Endothelial cell of umbilical vein (primary cell): ENCODE measurements at regions not wholly inside any gene's neighbourhood (a gene's known extent, or its start where the extent isn't known, plus 50 kb on each side); places are given as distances from the start of the nearest gene placed in this dataset.

Experiments used
- BruUV-seq: library from RNA; stranded (reverse); fragments of 400-500 nt; replicated peaks from 2 replicates; lab custom pipeline; 2021; lab: Mats Ljungman, UMichigan
- CTCF ChIA-PET: fragments of 300-600, 350-600 bp; sonication (Branson Sonifier 250); formaldehyde crosslinking; loops from one replicate; lab custom pipeline; 2021; ENCODE audit warnings: antibody characterized with exemption, inconsistent platforms; lab: Charles Lee
- POLR2A ChIA-PET: fragments of 300-600, 350-600 bp; sonication (Branson Sonifier 250); formaldehyde crosslinking; loops from one replicate; lab custom pipeline; 2021; ENCODE audit warnings: antibody characterized with exemption, inconsistent platforms; lab: Charles Lee
- DNase-seq: peaks from one replicate; pipeline ENCODE4 v3.0.0-alpha.2; 2011; ENCODE audit warnings: low read depth, low spot score
- FAIRE-seq: peaks from 2 replicates; lab custom pipeline; 2011; peaks lifted over from hg19 to GRCh38; lab: Jason Lieb, UNC
- H2AFZ ChIP-seq: 2 replicates; pipeline ENCODE4 v1.6.0; 2012; ENCODE audit warnings: low read depth, low read length, control low read depth, inconsistent platforms
- H3K27ac ChIP-seq: 2 replicates; pipeline ENCODE4 v1.5.1; 2011; ENCODE audit warnings: low read depth, mild to moderate bottlenecking, control low read depth, low read length, moderate library complexity; ENCODE audit not compliant: insufficient read depth
- H3K27me3 ChIP-seq, 2 experiments: 2 replicates each; pipeline versions ENCODE4 v1.6.0 to v1.6.1; 2011; ENCODE audit warnings: low read length in 2 of 2, mixed read lengths in 1 of 2; ENCODE audit not compliant: control insufficient read depth in 2 of 2, insufficient read depth in 2 of 2
- H3K36me3 ChIP-seq, 2 experiments: 2 replicates in 1 of 2; 3 replicates in 1 of 2; pipeline ENCODE4 v1.5.1; 2011; ENCODE audit warnings: low read length in 2 of 2, mild to moderate bottlenecking in 1 of 2, moderate library complexity in 1 of 2; ENCODE audit not compliant: control insufficient read depth in 2 of 2, insufficient read depth in 2 of 2; ENCODE audit errors: extremely low read depth in 1 of 2
- H3K4me1 ChIP-seq: 3 replicates; pipeline ENCODE4 v1.5.1; 2011; ENCODE audit warnings: mild to moderate bottlenecking, low read length; ENCODE audit not compliant: control insufficient read depth, insufficient read depth; ENCODE audit errors: extremely low read depth
- H3K4me2 ChIP-seq: 2 replicates; pipeline ENCODE4 v1.6.1; 2011; ENCODE audit warnings: low read length, control low read depth, mixed read lengths; ENCODE audit not compliant: insufficient read depth
- H3K4me3 ChIP-seq, 3 experiments: fragments of 200-600 bp in 1 of 3; sonication (generic), shearing (Covaris generic) in 1 of 3; replicated peaks in 1 of 3; 2 replicates each; pipeline ENCODE4 v1.5.1; 2011 to 2016; ENCODE audit warnings: control low read depth in 3 of 3, low read length in 3 of 3, mild to moderate bottlenecking in 2 of 3, inconsistent platforms in 1 of 3, low read depth in 1 of 3, moderate library complexity in 1 of 3; ENCODE audit not compliant: insufficient read depth in 1 of 3
- H3K79me2 ChIP-seq: 2 replicates; pipeline ENCODE4 v1.6.0; 2012; ENCODE audit warnings: low read length, inconsistent platforms; ENCODE audit not compliant: control insufficient read depth, insufficient read depth
- H3K9ac ChIP-seq: replicated peaks from 2 replicates; pipeline ENCODE3; 2011; ENCODE audit warnings: low read length, control low read depth; ENCODE audit not compliant: insufficient read depth; ENCODE audit errors: extremely low read depth
- H3K9me1 ChIP-seq: replicated peaks from 3 replicates; pipeline ENCODE4 v1.6.0; 2011; ENCODE audit warnings: mild to moderate bottlenecking, low read length; ENCODE audit not compliant: control insufficient read depth, insufficient read depth; ENCODE audit errors: extremely low read depth
- H3K9me3 ChIP-seq: replicated peaks from 2 replicates; pipeline ENCODE4 v1.5.1; 2012; ENCODE audit warnings: low read length, inconsistent platforms; ENCODE audit not compliant: control insufficient read depth, insufficient read depth
- H4K20me1 ChIP-seq: replicated peaks from 2 replicates; pipeline ENCODE3; 2011; ENCODE audit warnings: mild to moderate bottlenecking, low read length; ENCODE audit not compliant: control insufficient read depth, insufficient read depth; ENCODE audit errors: extremely low read depth
- EZH2 ChIP-seq: IDR thresholded peaks from 2 replicates; pipeline ENCODE4 v1.6.1; 2012; ENCODE audit warnings: borderline replicate concordance, low read depth, mild to moderate bottlenecking, moderate library complexity, low read length, inconsistent platforms; ENCODE audit not compliant: severe bottlenecking
- FOS ChIP-seq: IDR thresholded peaks from 2 replicates; pipeline ENCODE4 v1.6.1; 2011; ENCODE audit warnings: mild to moderate bottlenecking, low read length, moderate library complexity, borderline replicate concordance; ENCODE audit not compliant: insufficient read depth
- GATA2 ChIP-seq: IDR thresholded peaks from 2 replicates; pipeline ENCODE4 v1.7.0; 2011; ENCODE audit warnings: low read depth, mild to moderate bottlenecking, moderate library complexity, mixed read lengths, low read length; ENCODE audit not compliant: insufficient read length, insufficient read depth
- JUN ChIP-seq: IDR thresholded peaks from 2 replicates; pipeline ENCODE4 v1.6.1; 2011; ENCODE audit warnings: borderline replicate concordance, low read depth; ENCODE audit not compliant: insufficient read length, insufficient read depth
- MYC ChIP-seq: IDR thresholded peaks from one replicate; pipeline ENCODE4 v1.6.1; 2011; ENCODE audit warnings: mild to moderate bottlenecking, low read depth, low read length
- POLR2A ChIP-seq: IDR thresholded peaks from 2 replicates; pipeline ENCODE4 v1.6.1; 2012; ENCODE audit warnings: low read depth, mild to moderate bottlenecking, control low read depth, low read length
- POLR2AphosphoS5 ChIP-seq: IDR thresholded peaks from 2 replicates; pipeline ENCODE4 v1.6.1; 2012; ENCODE audit warnings: low read depth, mild to moderate bottlenecking, control low read depth, low read length, moderate library complexity; ENCODE audit not compliant: insufficient read depth
- dilution Hi-C: fragments of 300-500 bp; cut with MboI; formaldehyde crosslinking; loops from one replicate; pipeline ENCODE4 v1.15.0; 2019; ENCODE audit warnings: low sequenced_read_pairs; ENCODE audit not compliant: extremely low pct_ligation_motif_present
- intact Hi-C: fragments of 100-400 bp; cut with micrococcal nuclease; formaldehyde crosslinking; loops from one replicate; pipeline ENCODE4 v1.10.0; 2022
- TF ChIP-seq, protein P1 (sequence below): IDR thresholded peaks from 2 replicates; pipeline ENCODE4 v1.6.1; 2011; ENCODE audit not compliant: insufficient read depth, insufficient read length
- TF ChIP-seq, protein P2 (sequence below), 2 donors: IDR thresholded peaks; 1 replicate in 1 of 2; 2 replicates in 1 of 2; pipeline ENCODE4 v1.5.1; 2011; ENCODE audit warnings: low read length in 2 of 2, mild to moderate bottlenecking in 2 of 2, moderate library complexity in 2 of 2, control low read depth in 1 of 2, inconsistent platforms in 1 of 2, low read depth in 1 of 2; ENCODE audit not compliant: insufficient read depth in 1 of 2; ENCODE audit errors: extremely low read depth in 1 of 2

DNA sequence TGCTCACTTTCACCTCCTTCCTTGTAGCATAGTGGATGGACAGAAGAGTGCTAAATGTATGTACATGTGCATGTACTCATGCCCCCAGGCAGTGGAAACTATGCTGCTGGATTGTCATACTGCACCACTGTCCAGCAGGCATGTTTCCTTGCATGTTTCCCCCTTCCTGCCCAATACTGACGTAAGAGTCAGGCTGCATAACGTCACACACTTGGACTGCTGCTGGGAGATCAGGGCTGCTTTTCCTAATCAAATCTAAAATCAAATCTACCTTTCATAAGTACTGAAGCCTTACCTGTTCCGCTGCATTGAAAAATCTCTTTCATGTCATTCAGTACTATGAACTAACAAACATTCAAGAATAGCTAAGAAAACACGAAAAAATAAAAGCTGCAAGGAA, 67.9 kb upstream of the ROBO1 start:
- TF ChIP-seq, protein P1, sequence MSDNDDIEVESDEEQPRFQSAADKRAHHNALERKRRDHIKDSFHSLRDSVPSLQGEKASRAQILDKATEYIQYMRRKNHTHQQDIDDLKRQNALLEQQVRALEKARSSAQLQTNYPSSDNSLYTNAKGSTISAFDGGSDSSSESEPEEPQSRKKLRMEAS: no peak
- TF ChIP-seq EZH2 (no peak), JUN (no peak), POLR2AphosphoS5 (no peak), FOS (no peak), POLR2A (no peak), MYC (no peak), GATA2 (no peak)
- TF ChIP-seq, protein P2, sequence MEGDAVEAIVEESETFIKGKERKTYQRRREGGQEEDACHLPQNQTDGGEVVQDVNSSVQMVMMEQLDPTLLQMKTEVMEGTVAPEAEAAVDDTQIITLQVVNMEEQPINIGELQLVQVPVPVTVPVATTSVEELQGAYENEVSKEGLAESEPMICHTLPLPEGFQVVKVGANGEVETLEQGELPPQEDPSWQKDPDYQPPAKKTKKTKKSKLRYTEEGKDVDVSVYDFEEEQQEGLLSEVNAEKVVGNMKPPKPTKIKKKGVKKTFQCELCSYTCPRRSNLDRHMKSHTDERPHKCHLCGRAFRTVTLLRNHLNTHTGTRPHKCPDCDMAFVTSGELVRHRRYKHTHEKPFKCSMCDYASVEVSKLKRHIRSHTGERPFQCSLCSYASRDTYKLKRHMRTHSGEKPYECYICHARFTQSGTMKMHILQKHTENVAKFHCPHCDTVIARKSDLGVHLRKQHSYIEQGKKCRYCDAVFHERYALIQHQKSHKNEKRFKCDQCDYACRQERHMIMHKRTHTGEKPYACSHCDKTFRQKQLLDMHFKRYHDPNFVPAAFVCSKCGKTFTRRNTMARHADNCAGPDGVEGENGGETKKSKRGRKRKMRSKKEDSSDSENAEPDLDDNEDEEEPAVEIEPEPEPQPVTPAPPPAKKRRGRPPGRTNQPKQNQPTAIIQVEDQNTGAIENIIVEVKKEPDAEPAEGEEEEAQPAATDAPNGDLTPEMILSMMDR (IDR thresholded peaks at IDR 0.05; ENCODE audit: extremely low read depth in 1 of 2, insufficient read depth in 1 of 2, low read depth in 1 of 2, low read length in 2 of 2): no peak
- no peak overlapping the region for H2AFZ ChIP-seq
- H3K36me3 ChIP-seq: no peaks in the 10 kb centered on the region
- no peaks in the 10 kb centered on the region for H3K9me1 ChIP-seq
- no peaks in the 10 kb centered on the region for H3K79me2 ChIP-seq
- no peak overlapping the region for H3K27ac ChIP-seq
- POLR2A ChIA-PET: no interaction called here
- H4K20me1 ChIP-seq: no peaks in the 10 kb centered on the region
- H3K4me1 ChIP-seq: no peaks in the 10 kb centered on the region
- CTCF ChIA-PET: no interaction called here
- H3K4me2 ChIP-seq: no peak overlapping the region
- H3K4me3 ChIP-seq: no peak overlapping the region
- H3K27me3 ChIP-seq: no peaks in the 10 kb centered on the region
- FAIRE-seq (no peak), DNase-seq (no peak)
- no TSS peak for BruUV-seq
- no peak overlapping the region for H3K9ac ChIP-seq
- H3K9me3 ChIP-seq: no peaks in the 10 kb centered on the region
- intact Hi-C loops (no loop called here), dilution Hi-C loops (no loop called here)
